ENCODE measurements at regions not wholly inside any gene's neighbourhood (a gene's known extent, or its start where the extent isn't known, plus 50 kb on each side); places are given as distances from the start of the nearest gene placed in this dataset.

DNA sequence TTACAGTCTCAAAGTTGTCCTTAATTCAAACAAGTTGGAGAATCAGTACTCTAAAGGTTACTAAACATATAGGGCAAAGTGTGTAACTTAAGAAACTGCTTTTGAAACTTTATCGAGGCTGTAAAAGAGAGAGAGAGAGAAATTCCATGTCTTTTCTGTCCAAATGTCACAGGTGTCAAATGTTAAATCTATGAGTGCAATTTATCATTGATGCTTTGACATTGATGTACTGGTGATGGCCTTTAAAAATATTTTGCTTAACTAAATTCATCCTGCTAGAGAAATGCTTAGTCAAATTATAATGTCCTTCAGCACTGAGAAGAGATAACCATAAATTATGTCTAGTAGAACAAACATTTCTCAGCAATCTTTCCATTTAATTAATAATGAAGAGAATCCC is 1602.1 kb upstream of the TMEFF2 start:
- no peak for DNase-seq

DNA sequence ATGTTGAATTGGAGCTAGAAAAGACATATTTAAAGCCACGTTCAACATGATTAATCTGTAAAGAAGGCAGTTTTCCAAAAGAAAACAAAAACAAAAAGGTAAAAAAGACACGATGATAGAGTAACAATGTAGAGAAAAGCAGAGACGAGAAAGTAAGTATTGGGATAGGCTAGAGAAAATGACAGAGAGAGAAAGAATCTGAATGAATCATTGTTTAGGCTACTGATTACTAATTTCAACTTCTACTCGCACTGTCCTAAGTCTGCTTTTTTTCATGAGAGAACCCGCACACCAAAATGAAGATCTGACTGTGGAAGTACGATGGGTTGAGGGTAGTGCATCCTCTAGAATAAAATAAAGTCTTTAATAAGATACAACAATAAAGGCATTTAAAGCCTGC is 1599.2 kb upstream of the TMEFF2 start:
- DNase-seq, result no peak

GRCh38 chr2:193783681-193784080 is 1588.9 kb upstream of the TMEFF2 start:
- DNase-seq, result no peak

- no peak for DNase-seq
These were observed 1583.6 kb upstream of the TMEFF2 start for GRCh38 chr2:193778293-193778692.

DNA sequence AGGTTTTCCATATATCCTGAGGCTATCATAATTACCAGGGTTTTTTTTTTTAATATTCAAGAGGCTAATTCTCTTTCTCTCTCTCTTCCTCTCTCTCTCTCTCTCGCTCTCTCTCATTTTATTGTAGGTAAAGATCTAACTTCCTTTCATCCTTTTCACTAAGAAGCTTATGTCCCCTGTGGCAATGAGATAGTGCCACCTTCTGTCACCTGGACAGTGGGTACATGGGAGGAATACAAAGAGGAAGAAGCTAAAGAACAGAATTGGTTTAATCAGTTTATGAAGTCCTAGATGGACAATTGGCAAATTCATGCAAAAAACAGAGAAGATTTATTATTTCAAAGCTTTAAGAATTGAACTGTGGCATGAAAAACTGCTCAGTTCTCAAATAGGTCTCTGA is 1582.3 kb upstream of the TMEFF2 start:
- no peak for DNase-seq

DNA sequence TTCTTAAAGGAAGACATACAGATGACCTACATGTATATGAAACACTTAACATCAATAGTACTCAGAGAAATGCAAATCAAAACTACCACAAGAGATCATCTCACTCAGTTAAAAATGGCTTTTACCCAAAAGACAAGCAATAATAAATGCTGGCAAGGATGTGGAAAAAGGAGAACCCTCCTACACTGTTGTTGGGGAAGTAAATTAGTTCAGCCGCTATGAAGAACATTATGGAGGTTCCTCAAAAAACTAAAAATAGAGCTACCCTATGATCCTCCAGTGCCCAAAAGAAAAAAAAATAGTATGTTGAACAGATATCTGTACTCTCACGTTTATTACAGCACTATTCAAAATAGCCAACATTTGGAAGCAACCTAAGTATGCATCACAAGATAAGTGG is 1579.4 kb upstream of the TMEFF2 start:
- no peak for DNase-seq

- DNase-seq, result no peak
These were observed 1556.6 kb upstream of the TMEFF2 start for GRCh38 chr2:193751299-193751698.

- DNase-seq, result no peak
These were observed 1554.8 kb upstream of the TMEFF2 start for GRCh38 chr2:193749485-193749884.

- no peak for DNase-seq
These were observed 1548.4 kb upstream of the TMEFF2 start for GRCh38 chr2:193743089-193743488.

- DNase-seq, result no peak
These were observed 1544.2 kb upstream of the TMEFF2 start for GRCh38 chr2:193738892-193739291.

GRCh38 chr2:193712912-193713311 is 1518.2 kb upstream of the TMEFF2 start:
- DNase-seq, result no peak

- DNase-seq, result no peak
These were observed 1508.7 kb upstream of the TMEFF2 start for GRCh38 chr2:193703411-193703810.

DNA sequence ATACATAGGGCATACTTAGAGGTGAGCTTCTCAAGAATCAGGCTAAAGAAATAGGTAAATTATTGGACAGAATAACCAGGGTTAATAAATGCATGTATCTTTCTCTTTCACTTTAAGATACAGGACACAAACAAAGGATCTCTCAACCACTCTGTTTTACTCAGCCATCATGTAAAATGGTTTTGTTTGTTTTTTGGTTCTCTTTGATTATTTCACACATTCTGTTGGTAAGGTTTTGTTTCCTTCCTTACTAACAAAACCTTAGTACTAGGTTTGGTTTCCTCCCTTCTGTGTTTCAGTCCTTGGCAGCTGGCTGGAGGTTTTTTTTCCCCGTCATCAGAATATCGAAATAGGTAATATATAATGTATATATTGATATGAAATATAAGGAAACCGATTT is 1506.8 kb upstream of the TMEFF2 start:
- DNase-seq, result no peak

- no peak for DNase-seq
These were observed 1500.6 kb upstream of the TMEFF2 start for GRCh38 chr2:193695367-193695766.

DNA sequence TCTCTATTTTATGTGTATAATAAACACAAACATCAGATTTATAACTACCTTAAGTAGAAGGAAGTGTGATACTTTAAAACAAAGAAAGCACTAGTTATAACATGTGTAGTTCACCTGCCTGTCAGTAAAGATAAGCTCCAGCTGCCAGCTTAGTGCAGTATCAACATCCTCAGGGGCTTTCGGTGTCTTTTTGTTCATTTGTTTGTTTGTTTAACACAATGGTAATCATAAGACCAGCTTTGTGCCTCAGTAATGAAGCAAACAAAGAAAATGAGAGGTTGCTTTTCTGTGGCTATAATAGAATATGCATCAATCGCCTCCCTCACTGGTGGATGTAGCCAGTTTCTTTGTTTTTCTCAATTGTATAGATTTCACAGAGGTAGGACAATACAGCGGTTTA is 1499.0 kb upstream of the TMEFF2 start:
- no peak for DNase-seq

- DNase-seq, result no peak
These were observed 1495.8 kb upstream of the TMEFF2 start for GRCh38 chr2:193690572-193690971.

- DNase-seq, result no peak
These were observed 1492.5 kb upstream of the TMEFF2 start for GRCh38 chr2:193687195-193687594.

DNA sequence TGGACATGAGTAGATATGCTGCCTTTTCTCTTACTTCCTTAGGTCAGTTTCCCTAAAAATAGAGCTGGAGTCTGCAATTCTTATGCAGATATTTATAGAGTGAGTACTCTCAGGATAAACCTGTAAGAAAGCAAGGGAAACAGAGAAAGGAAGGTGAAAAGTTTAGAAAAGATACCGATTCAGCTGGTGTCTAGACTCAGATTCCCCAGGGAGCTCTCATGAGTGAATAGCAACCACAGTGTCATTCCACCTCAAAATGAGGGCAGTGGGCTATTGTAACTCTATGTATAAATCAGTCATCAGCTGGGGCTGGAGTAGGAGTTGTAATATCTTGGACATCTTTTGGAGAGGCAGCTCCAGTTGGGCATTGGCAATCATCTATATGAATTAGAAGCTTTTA is 1485.1 kb upstream of the TMEFF2 start:
- no peak for DNase-seq

- DNase-seq, result no peak
These were observed 1475.7 kb upstream of the TMEFF2 start for GRCh38 chr2:193670478-193670877.

GRCh38 chr2:193668557-193669323 is 1474.0 kb upstream of the TMEFF2 start:
- no peak for DNase-seq

GRCh38 chr2:193627927-193628272 is 1433.2 kb upstream of the TMEFF2 start:
- no peak for DNase-seq

GRCh38 chr2:193627187-193627926 is 1432.6 kb upstream of the TMEFF2 start:
- no peak for DNase-seq

- DNase-seq, result no peak
These were observed 1413.7 kb upstream of the TMEFF2 start for GRCh38 chr2:193608451-193608850.

- DNase-seq, result no peak
These were observed 1396.1 kb upstream of the TMEFF2 start for GRCh38 chr2:193590831-193591230.

GRCh38 chr2:193584522-193584938 is 1389.8 kb upstream of the TMEFF2 start:
- DNase-seq, result no peak

All from activated CD4-positive, alpha-beta T cell treated with anti-CD3 and anti-CD28 coated beads for 4 hours (primary cell).